ENCODE measurements at regions not wholly inside any gene's neighbourhood (a gene's known extent, or its start where the extent isn't known, plus 50 kb on each side); places are given as distances from the start of the nearest gene placed in this dataset.
"Not testable (repeated sequence)": the region's sequence is repeated elsewhere in the genome, so short reads cannot be mapped to it uniquely, and the experiment has no call there.

DNA sequence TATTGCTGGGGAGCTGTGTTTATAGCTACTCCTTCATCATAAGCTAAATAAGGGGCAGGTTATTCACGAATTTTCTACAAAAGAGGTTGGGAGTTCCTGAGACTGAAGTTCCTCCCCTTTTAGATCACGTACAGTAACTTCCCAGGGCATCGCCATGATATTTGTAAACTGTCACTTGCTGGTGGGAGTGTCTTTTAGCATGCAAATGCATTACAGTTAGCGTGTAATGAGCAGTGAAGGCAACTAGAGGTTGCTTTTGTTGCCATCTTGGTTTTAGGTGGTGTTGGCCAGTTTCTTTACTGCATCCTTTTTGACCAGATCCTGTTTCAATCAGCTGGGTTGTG is 64.4 kb downstream of the IL12A start:
- ChIA-PET POLR2A (interaction anchor here (0.7 kb wide), 1 partner anchor 14 kb away, joined by 3 read pairs; no protein-coding TSS in a partner anchor), CTCF (no interaction called here)
- Mint-ChIP-seq H3K4me1 (no peaks in the 10 kb centered on the region), H3K36me3 (ENCODE audit: low read depth) (no peaks in the 10 kb centered on the region), H3K9me3 (no peaks in the 10 kb centered on the region), H3K4me3 (no peak overlapping the region), H3K27ac (no peak overlapping the region), H3K27me3 (peaks cover 2% of the 10 kb centered on the region)
- intact Hi-C loops (cut with micrococcal nuclease) = no loop called here
- no peak for DNase-seq
- TF ChIP-seq, protein P1, sequence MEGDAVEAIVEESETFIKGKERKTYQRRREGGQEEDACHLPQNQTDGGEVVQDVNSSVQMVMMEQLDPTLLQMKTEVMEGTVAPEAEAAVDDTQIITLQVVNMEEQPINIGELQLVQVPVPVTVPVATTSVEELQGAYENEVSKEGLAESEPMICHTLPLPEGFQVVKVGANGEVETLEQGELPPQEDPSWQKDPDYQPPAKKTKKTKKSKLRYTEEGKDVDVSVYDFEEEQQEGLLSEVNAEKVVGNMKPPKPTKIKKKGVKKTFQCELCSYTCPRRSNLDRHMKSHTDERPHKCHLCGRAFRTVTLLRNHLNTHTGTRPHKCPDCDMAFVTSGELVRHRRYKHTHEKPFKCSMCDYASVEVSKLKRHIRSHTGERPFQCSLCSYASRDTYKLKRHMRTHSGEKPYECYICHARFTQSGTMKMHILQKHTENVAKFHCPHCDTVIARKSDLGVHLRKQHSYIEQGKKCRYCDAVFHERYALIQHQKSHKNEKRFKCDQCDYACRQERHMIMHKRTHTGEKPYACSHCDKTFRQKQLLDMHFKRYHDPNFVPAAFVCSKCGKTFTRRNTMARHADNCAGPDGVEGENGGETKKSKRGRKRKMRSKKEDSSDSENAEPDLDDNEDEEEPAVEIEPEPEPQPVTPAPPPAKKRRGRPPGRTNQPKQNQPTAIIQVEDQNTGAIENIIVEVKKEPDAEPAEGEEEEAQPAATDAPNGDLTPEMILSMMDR (IDR thresholded peaks at IDR 0.05) = no peak
- ATAC-seq (ENCODE audit: low read depth) = no peak

DNA sequence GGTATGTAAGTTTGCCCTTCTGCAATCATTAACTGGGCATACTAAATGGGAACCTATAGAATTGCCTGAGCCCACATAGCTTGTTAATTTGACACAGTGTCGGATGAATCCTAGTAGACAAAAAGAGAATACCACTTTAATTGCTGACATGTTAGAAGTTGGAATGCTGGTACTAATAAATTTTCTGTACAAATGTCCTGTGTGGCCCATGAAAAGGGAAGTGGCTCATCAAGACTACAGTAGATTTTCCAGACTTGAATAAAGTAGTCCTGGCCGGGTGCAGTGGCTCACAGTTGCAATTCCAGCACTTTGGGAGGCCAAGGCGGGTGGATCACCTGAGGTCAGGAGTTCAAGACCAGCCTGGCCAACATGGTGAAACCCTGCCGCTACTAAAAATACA is 66.2 kb downstream of the IL12A start:
- DNase-seq; H3K4me1 Mint-ChIP-seq; H3K9me3 Mint-ChIP-seq; H3K27ac Mint-ChIP-seq; H3K27me3 Mint-ChIP-seq; H3K4me3 Mint-ChIP-seq; intact Hi-C loops (cut with micrococcal nuclease); CTCF ChIA-PET; H3K36me3 Mint-ChIP-seq (ENCODE audit: low read depth); ATAC-seq (ENCODE audit: low read depth): not testable (repeated sequence)
- POLR2A ChIA-PET = interaction anchor here (0.7 kb wide), 1 partner anchor 139 kb away, joined by 3 read pairs; no protein-coding TSS in a partner anchor

DNA sequence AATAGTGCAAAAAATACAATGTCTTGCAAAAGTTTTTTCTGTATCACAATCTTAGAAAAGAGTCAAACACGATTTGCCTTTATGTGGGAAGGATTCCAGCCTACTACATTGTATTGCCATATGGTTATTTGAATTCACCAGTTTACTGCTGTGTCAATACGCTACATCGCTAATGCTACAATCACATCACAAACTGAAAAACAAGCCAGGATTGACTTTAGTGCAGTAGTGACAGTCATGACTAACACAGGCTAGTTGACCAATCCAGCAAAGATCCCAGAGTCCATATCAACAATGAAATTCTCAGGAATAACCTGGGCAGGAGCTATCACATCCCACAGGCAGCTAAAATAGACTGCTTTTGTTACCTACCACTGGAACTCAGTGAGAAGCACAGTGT is 67.0 kb downstream of the IL12A start:
- CTCF ChIA-PET = no interaction called here
- POLR2A ChIA-PET = interaction anchor here (0.7 kb wide), 1 partner anchor 140 kb away, joined by 3 read pairs; no protein-coding TSS in a partner anchor

DNA sequence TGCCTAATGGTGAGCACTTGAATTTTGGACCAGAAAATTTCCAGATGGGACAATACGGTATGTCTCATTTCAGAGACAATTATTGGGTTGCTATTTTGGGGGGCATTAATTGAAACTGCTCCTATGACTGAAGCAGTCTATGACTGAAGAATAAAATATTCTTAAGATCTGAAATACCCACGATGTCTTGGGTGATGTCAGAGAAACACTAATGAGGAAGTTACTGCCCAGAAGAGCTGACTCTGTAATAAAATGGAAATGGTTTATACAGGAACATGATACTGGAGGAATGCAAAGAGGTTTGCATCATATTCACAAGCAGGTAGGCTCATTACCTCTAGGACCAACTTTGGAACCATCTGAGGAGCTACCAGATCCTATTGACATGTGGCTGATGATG is 68.7 kb downstream of the IL12A start:
- H3K36me3 Mint-ChIP-seq (ENCODE audit: low read depth) = no peaks in the 10 kb centered on the region
- DNase-seq (no peak), ATAC-seq (ENCODE audit: low read depth) (no peak)
- TF ChIP-seq, protein P1 (IDR thresholded peaks at IDR 0.05) = no peak
- ChIA-PET CTCF (no interaction called here), POLR2A (no interaction called here)
- H3K27ac Mint-ChIP-seq = no peak overlapping the region
- H3K4me1 Mint-ChIP-seq = no peaks in the 10 kb centered on the region
- peaks cover 2% of the 10 kb centered on the region for H3K27me3 Mint-ChIP-seq
- no peak overlapping the region for H3K4me3 Mint-ChIP-seq
- intact Hi-C loops (cut with micrococcal nuclease) = no loop called here
- H3K9me3 Mint-ChIP-seq = peaks cover 2% of the 10 kb centered on the region

More for the DNA sequence above, 67.0 kb downstream of the IL12A start:
- no peak for DNase-seq
- TF ChIP-seq, protein P1 (IDR thresholded peaks at IDR 0.05) = no peak
- Mint-ChIP-seq H3K36me3 (ENCODE audit: low read depth) (no peaks in the 10 kb centered on the region), H3K27ac (no peak overlapping the region), H3K27me3 (peaks cover 2% of the 10 kb centered on the region), H3K4me3 (no peak overlapping the region), H3K9me3 (no peaks in the 10 kb centered on the region), H3K4me1 (no peaks in the 10 kb centered on the region)
- intact Hi-C loops (cut with micrococcal nuclease) = no loop called here
- ATAC-seq (ENCODE audit: low read depth) = no peak

DNA sequence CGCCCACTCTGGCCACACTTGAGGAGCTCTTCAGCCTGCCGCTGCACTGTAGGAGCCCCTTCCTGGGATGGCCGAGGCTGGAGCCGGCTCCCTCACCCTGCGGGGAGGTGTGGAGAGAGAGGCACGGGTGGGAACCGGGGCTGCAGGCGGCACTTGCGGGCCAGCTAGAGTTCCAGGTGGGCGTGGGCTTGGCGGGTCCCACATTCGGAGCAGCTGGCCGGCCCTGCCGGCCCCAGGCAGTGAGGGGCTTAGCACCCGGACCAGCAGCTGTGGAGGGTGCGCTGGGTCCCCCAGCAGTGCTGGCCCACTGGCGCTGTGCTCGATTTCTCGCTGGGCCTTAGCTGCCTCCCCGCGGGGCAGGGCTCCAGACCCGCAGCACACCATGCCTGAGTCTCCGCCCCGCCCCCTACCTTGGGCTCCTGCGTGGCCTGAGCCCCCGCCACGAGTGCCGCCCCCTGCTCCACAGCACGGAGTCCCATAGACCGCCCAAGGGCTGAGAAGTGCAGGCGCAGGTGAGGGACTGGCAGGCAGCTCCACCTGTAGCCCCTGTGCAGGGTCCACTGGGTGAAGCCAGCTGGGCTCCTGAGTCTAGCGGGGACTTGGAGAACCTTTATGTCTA is 71.9 kb downstream of the IL12A start:
- DNase-seq = no peak
- TF ChIP-seq, protein P1 (IDR thresholded peaks at IDR 0.05) = no peak
- no peak overlapping the region for H3K4me3 Mint-ChIP-seq
- CTCF ChIA-PET = no interaction called here
- intact Hi-C loops (cut with micrococcal nuclease) = no loop called here
- no peaks in the 10 kb centered on the region for H3K36me3 Mint-ChIP-seq (ENCODE audit: low read depth)
- POLR2A ChIA-PET = no interaction called here
- ATAC-seq (ENCODE audit: low read depth) = no peak
- peaks cover 2% of the 10 kb centered on the region for H3K9me3 Mint-ChIP-seq
- H3K27ac Mint-ChIP-seq = no peak overlapping the region
- H3K27me3 Mint-ChIP-seq = peaks cover 2% of the 10 kb centered on the region
- H3K4me1 Mint-ChIP-seq = no peaks in the 10 kb centered on the region

DNA sequence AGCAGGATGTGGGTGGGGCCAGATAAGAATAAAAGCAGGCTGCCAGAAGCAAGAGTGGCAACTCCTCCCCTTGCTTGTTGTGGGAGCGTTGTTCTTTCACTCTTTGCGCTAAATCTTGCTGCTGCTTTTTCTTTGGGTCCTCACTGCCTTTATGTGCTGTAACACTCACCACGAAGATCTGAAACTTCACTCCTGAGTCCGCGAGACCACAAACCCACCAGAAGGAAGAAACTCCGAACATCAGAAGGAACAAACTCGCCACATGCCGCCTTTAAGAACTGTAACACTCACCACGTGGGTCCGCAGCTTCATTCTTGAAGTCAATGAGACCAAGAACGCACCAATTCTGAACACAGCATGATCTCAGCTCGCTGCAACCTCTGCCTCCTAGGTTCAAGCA is 72.9 kb downstream of the IL12A start:
- Mint-ChIP-seq H3K36me3 (ENCODE audit: low read depth) (no peaks in the 10 kb centered on the region), H3K27ac (no peak overlapping the region), H3K4me3 (no peak overlapping the region), H3K27me3 (no peaks in the 10 kb centered on the region), H3K4me1 (no peaks in the 10 kb centered on the region), H3K9me3 (peaks cover 2% of the 10 kb centered on the region)
- intact Hi-C loops (cut with micrococcal nuclease) = no loop called here
- CTCF ChIA-PET = no interaction called here
- DNase-seq = no peak
- ATAC-seq (ENCODE audit: low read depth) = no peak
- POLR2A ChIA-PET = no interaction called here
- TF ChIP-seq, protein P1 (IDR thresholded peaks at IDR 0.05) = no peak
